ENCODE measurements at regions not wholly inside any gene's neighbourhood (a gene's known extent, or its start where the extent isn't known, plus 50 kb on each side); places are given as distances from the start of the nearest gene placed in this dataset.

DNA sequence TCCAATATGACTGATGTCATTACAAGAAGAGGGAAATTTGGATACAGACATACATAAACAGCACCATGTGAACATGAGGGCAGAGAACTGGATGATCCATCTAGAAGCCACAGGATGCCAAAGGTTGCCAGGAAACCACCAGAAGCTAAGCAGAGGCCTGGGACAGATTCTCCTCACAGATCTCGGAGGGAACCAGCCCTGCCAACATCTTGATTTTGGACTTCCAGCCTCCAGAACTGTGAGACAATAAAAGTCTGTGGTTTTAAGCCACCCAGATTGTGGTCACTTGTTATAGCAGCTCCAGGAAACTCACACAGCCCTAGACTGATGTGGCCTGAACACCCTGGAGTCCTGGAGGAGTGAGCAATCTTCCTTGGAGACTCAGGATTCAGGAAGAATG lies 351.6 kb downstream of the EIPR1 start:
- Histone ChIP-seq H3K27me3 (replicated peaks in 1 of 4; ENCODE audit: control extremely low read depth in 1 of 4, control insufficient read depth in 3 of 4, insufficient read depth in 4 of 4, low read length in 3 of 4) (no peaks in the 10 kb centered on the region), H3K27ac (ENCODE audit: low read length in 2 of 2) (no peak overlapping the region), H4K20me1 (ENCODE audit: control insufficient read depth, insufficient read depth, low read length, poor library complexity, severe bottlenecking) (no peaks in the 10 kb centered on the region), H3K9me3 (ENCODE audit: control extremely low read depth in 1 of 3, control insufficient read depth in 2 of 3, insufficient read depth in 1 of 3, low read length in 2 of 3) (peaks cover 0 to 15% (median 0%) of the 10 kb centered on the region in 3 donors), H3K4me1 (ENCODE audit: control insufficient read depth in 2 of 2, insufficient read depth in 2 of 2, low read length in 2 of 2) (no peaks in the 10 kb centered on the region), H3K36me3 (replicated peaks in 1 of 2; ENCODE audit: control extremely low read depth in 1 of 2, control insufficient read depth in 1 of 2, extremely low read depth in 1 of 2, insufficient read depth in 2 of 2, low read length in 1 of 2) (no peaks in the 10 kb centered on the region), H3K4me2 (replicated peaks; ENCODE audit: low read depth, low read length, poor library complexity, severe bottlenecking) (no peak overlapping the region), H3K9ac (ENCODE audit: low read length) (no peak overlapping the region), H3K79me2 (ENCODE audit: control insufficient read depth, insufficient read depth, low read length) (no peaks in the 10 kb centered on the region), H2AFZ (ENCODE audit: insufficient read depth, low read depth, low read length, poor library complexity, severe bottlenecking) (no peak overlapping the region), H3K4me3 (ENCODE audit: control extremely low read depth in 1 of 5, extremely low read depth in 1 of 5, insufficient read depth in 1 of 5, low read depth in 2 of 5, low read length in 4 of 5) (no peak overlapping the region)
- CTCF ChIA-PET = no interaction called here
- 75% methylated on average over 1 of the region's 1 CpG for WGBS (ENCODE audit: insufficient coverage)
- ATAC-seq (ENCODE audit: low read depth) (no peak), DNase-seq (no peak)
- Mint-ChIP-seq H3K4me3 (no peak overlapping the region), H3K9me3 (ENCODE audit: insufficient read depth) (peaks cover 3% of the 10 kb centered on the region), H3K27ac (no peak overlapping the region), H3K27me3 (peaks cover 13% of the 10 kb centered on the region), H3K4me1 (no peaks in the 10 kb centered on the region)
- POLR2A ChIA-PET = no interaction called here
- intact Hi-C loops (cut with micrococcal nuclease) = no loop called here
- TF ChIP-seq, protein P1, sequence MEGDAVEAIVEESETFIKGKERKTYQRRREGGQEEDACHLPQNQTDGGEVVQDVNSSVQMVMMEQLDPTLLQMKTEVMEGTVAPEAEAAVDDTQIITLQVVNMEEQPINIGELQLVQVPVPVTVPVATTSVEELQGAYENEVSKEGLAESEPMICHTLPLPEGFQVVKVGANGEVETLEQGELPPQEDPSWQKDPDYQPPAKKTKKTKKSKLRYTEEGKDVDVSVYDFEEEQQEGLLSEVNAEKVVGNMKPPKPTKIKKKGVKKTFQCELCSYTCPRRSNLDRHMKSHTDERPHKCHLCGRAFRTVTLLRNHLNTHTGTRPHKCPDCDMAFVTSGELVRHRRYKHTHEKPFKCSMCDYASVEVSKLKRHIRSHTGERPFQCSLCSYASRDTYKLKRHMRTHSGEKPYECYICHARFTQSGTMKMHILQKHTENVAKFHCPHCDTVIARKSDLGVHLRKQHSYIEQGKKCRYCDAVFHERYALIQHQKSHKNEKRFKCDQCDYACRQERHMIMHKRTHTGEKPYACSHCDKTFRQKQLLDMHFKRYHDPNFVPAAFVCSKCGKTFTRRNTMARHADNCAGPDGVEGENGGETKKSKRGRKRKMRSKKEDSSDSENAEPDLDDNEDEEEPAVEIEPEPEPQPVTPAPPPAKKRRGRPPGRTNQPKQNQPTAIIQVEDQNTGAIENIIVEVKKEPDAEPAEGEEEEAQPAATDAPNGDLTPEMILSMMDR (IDR thresholded peaks at IDR 0.05) = no peak
- TF ChIP-seq EZH2 (IDR thresholded peaks at IDR 0.05; ENCODE audit: borderline replicate concordance, insufficient read depth, low read depth, low read length, poor library complexity, severe bottlenecking) = no peak

DNA sequence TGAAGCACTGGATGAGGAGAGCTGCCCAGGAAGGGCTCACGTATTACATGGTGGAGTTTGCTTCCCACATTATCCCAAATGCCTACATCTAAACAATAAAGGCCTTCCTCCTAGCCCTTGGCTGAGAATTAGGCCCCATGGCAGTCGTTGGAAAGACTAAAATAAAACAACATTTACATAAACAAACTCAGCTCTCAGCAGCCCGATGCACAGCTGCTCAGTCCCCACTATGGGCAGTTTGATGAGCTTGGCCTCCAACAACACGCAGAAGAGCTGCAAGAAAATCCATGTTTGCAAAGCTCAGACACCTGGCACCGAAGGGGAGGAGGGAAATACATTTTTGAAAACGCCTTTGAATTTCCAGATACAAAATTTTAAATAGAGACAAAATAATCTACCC lies 352.4 kb downstream of the EIPR1 start:
- no peak overlapping the region for H3K4me3 Mint-ChIP-seq
- POLR2A ChIA-PET = no interaction called here
- WGBS (ENCODE audit: insufficient coverage) = 59% methylated on average over 3 of the region's 6 CpGs
- intact Hi-C loops (cut with micrococcal nuclease) = no loop called here
- Histone ChIP-seq H3K79me2 (ENCODE audit: control insufficient read depth, insufficient read depth, low read length) (no peaks in the 10 kb centered on the region), H3K9me3 (ENCODE audit: control extremely low read depth in 1 of 3, control insufficient read depth in 2 of 3, insufficient read depth in 1 of 3, low read length in 2 of 3) (peaks cover 0 to 8% (median 0%) of the 10 kb centered on the region in 3 donors), H3K36me3 (replicated peaks in 1 of 2; ENCODE audit: control extremely low read depth in 1 of 2, control insufficient read depth in 1 of 2, extremely low read depth in 1 of 2, insufficient read depth in 2 of 2, low read length in 1 of 2) (no peaks in the 10 kb centered on the region), H2AFZ (ENCODE audit: insufficient read depth, low read depth, low read length, poor library complexity, severe bottlenecking) (no peak overlapping the region), H3K27me3 (replicated peaks in 1 of 4; ENCODE audit: control extremely low read depth in 1 of 4, control insufficient read depth in 3 of 4, insufficient read depth in 4 of 4, low read length in 3 of 4) (no peaks in the 10 kb centered on the region), H3K4me1 (ENCODE audit: control insufficient read depth in 2 of 2, insufficient read depth in 2 of 2, low read length in 2 of 2) (no peaks in the 10 kb centered on the region), H3K27ac (ENCODE audit: low read length in 2 of 2) (no peak overlapping the region), H3K4me2 (replicated peaks; ENCODE audit: low read depth, low read length, poor library complexity, severe bottlenecking) (no peak overlapping the region), H3K9ac (ENCODE audit: low read length) (no peak overlapping the region), H4K20me1 (ENCODE audit: control insufficient read depth, insufficient read depth, low read length, poor library complexity, severe bottlenecking) (no peaks in the 10 kb centered on the region), H3K4me3 (ENCODE audit: control extremely low read depth in 1 of 5, extremely low read depth in 1 of 5, insufficient read depth in 1 of 5, low read depth in 2 of 5, low read length in 4 of 5) (no peak overlapping the region)
- DNase-seq (no peak), ATAC-seq (ENCODE audit: low read depth) (no peak)
- no peak overlapping the region for H3K27ac Mint-ChIP-seq
- CTCF ChIA-PET = no interaction called here
- H3K27me3 Mint-ChIP-seq = peaks cover 13% of the 10 kb centered on the region
- H3K9me3 Mint-ChIP-seq (ENCODE audit: insufficient read depth) = peaks cover 3% of the 10 kb centered on the region
- TF ChIP-seq EZH2 (IDR thresholded peaks at IDR 0.05; ENCODE audit: borderline replicate concordance, insufficient read depth, low read depth, low read length, poor library complexity, severe bottlenecking) = no peak
- TF ChIP-seq, protein P1 (IDR thresholded peaks at IDR 0.05) = no peak
- H3K4me1 Mint-ChIP-seq = no peaks in the 10 kb centered on the region
